GM18505 (cell line): ENCODE measurements at regions not wholly inside any gene's neighbourhood (a gene's known extent, or its start where the extent isn't known, plus 50 kb on each side); places are given as distances from the start of the nearest gene placed in this dataset.

Source experiments
- ATAC-seq: cut with Tn5 transposase; IDR thresholded peaks from one replicate; pipeline ENCODE4 v1.9.1; 2021; ENCODE audit not compliant: unreplicated experiment
- POLR2A ChIP-seq: IDR thresholded peaks from 4 replicates; pipeline ENCODE4 v1.6.1; 2011; ENCODE audit warnings: borderline replicate concordance; ENCODE audit not compliant: insufficient read depth, insufficient read length; ENCODE audit errors: extremely low read depth

GRCh38 chr11:42521994-42522393 lies 789.8 kb upstream of the API5 start:
- TF ChIP-seq POLR2A = no peak

GRCh38 chr11:42524534-42525227 lies 787.1 kb upstream of the API5 start:
- no peak for TF ChIP-seq POLR2A
- peak; percentile 96 for ATAC-seq

More at GRCh38 chr11:42521994-42522393, 789.8 kb upstream of the API5 start:
- no peak for ATAC-seq

GRCh38 chr11:42526426-42526825 lies 785.4 kb upstream of the API5 start:
- ATAC-seq = no peak

GRCh38 chr11:42528471-42528870 lies 783.3 kb upstream of the API5 start:
- no peak for TF ChIP-seq POLR2A
- ATAC-seq = no peak

More at GRCh38 chr11:42526426-42526825, 785.4 kb upstream of the API5 start:
- TF ChIP-seq POLR2A = no peak

- ATAC-seq = no peak
- no peak for TF ChIP-seq POLR2A
Measured at GRCh38 chr11:42528911-42529310, 782.9 kb upstream of the API5 start.

- TF ChIP-seq POLR2A = no peak
- ATAC-seq = no peak
Measured at GRCh38 chr11:42536611-42537360, 775.0 kb upstream of the API5 start.

GRCh38 chr11:42542336-42542735 lies 769.5 kb upstream of the API5 start:
- no peak for TF ChIP-seq POLR2A
- ATAC-seq = no peak

GRCh38 chr11:42543844-42544419 lies 767.9 kb upstream of the API5 start:
- TF ChIP-seq POLR2A = no peak
- no peak for ATAC-seq

GRCh38 chr11:42544726-42545125 lies 767.1 kb upstream of the API5 start:
- no peak for ATAC-seq
- no peak for TF ChIP-seq POLR2A

GRCh38 chr11:42545954-42546353 lies 765.8 kb upstream of the API5 start:
- TF ChIP-seq POLR2A = no peak
- no peak for ATAC-seq

GRCh38 chr11:42552786-42553185 lies 759.0 kb upstream of the API5 start:
- no peak for TF ChIP-seq POLR2A
- ATAC-seq = no peak

GRCh38 chr11:42555190-42555589 lies 756.6 kb upstream of the API5 start:
- ATAC-seq = no peak
- no peak for TF ChIP-seq POLR2A

GRCh38 chr11:42571131-42571877 lies 740.5 kb upstream of the API5 start:
- TF ChIP-seq POLR2A = no peak
- ATAC-seq = no peak
